ENCODE measurements at regions not wholly inside any gene's neighbourhood (a gene's known extent, or its start where the extent isn't known, plus 50 kb on each side); places are given as distances from the start of the nearest gene placed in this dataset.
A peak's percentile ranks its signal among the peaks of the same experiment; 100 is the strongest.
"Not testable (repeated sequence)": the region's sequence is repeated elsewhere in the genome, so short reads cannot be mapped to it uniquely, and the experiment has no call there.

GRCh38 chr2:238747114-238747513 is 100.8 kb upstream of the TWIST2 start:
- no peak for DNase-seq (ENCODE audit: low read depth in 2 of 2)

DNA sequence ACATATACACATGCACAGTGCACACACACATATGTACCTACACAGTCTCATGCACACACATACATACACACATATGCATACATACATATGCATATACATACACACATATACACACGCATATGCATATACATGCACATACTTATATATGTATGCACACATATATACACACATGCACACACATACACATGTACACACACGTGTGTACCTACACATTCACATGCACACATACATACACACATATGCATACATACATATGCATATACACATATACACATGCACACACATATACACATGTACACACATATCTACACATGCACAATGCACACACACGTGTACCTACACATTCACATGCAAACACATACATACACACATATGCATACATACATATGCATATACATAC is 100.3 kb upstream of the TWIST2 start:
- no peak for DNase-seq (ENCODE audit: low read depth in 2 of 2)

GRCh38 chr2:238750212-238750904 is 97.5 kb upstream of the TWIST2 start:
- no peak for DNase-seq (ENCODE audit: low read depth in 2 of 2)

GRCh38 chr2:238754259-238754658 is 93.6 kb upstream of the TWIST2 start:
- DNase-seq (ENCODE audit: low read depth in 2 of 2) = no peak

DNA sequence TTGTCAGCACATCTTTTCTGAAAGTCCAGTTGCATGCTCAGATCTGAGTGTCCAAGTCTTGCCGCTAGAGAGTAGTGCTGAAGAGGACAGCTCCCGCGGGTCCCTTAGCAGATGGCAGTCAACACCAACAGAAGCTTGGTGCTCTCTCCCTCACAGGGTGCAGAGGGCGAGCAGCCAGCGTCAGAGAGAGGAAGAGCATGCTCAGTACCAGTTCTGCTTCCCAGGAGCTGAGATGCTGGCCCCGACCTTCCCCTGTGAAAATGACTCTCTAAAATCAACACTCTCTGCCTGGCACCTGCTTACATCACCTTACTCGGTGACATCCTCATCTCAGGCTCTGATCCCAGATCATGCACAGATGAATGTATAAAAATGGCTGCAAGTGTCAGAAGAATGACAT is 86.0 kb upstream of the TWIST2 start:
- no peak for DNase-seq (ENCODE audit: low read depth in 2 of 2)

- DNase-seq (ENCODE audit: low read depth in 2 of 2) = no peak
Observed at GRCh38 chr2:238763471-238763995, 84.4 kb upstream of the TWIST2 start.

- DNase-seq (ENCODE audit: low read depth in 2 of 2) = no peak
Observed at GRCh38 chr2:238765590-238765989, 82.3 kb upstream of the TWIST2 start.

DNA sequence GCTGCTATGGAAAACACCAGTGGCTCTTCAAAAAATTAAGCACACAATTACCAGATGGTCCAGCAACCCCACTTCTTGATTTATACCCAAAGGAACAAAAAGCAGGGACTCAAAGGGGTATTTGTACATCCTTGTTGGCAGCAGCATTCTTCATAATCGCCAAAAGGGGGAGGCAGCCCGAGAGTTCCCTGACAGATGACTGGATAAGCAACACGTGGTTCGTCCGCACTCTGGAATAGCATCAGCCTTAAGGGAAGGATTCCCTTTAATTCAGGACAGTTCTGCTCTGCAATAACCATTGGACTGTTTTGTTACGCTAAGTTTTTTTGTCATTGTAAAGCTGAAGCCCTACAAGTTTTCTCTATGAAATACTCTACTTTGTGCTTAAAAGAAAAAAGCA is 76.7 kb upstream of the TWIST2 start:
- no peak for DNase-seq (ENCODE audit: low read depth in 2 of 2)

- no peak for DNase-seq (ENCODE audit: low read depth in 2 of 2)
Observed at GRCh38 chr2:238771639-238772038, 76.2 kb upstream of the TWIST2 start.

GRCh38 chr2:238772635-238773297 is 75.1 kb upstream of the TWIST2 start:
- no peak for DNase-seq (ENCODE audit: low read depth in 2 of 2)

- DNase-seq (ENCODE audit: low read depth in 2 of 2) = no peak
Observed at GRCh38 chr2:238773472-238773871, 74.4 kb upstream of the TWIST2 start.

DNA sequence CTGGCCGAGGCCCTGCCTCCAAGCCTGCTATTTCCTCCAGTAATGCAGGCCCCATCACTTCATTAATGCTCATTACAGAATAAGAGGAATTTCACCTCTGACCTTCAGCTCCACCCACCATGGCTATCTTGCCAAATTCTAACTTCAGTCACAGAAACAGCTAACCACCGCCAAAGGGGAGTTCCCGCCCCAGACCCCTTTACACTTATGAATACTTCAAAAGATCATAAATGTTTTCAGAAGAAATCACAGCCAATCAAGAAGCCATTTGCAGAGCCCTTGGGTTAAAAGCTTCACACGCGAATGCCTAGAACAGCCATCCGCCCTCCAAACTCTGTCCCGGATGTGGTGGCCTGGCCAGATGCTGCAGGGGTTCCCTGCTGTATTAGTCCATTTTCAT is 73.8 kb upstream of the TWIST2 start:
- DNase-seq (ENCODE audit: low read depth in 2 of 2) = no peak

DNA sequence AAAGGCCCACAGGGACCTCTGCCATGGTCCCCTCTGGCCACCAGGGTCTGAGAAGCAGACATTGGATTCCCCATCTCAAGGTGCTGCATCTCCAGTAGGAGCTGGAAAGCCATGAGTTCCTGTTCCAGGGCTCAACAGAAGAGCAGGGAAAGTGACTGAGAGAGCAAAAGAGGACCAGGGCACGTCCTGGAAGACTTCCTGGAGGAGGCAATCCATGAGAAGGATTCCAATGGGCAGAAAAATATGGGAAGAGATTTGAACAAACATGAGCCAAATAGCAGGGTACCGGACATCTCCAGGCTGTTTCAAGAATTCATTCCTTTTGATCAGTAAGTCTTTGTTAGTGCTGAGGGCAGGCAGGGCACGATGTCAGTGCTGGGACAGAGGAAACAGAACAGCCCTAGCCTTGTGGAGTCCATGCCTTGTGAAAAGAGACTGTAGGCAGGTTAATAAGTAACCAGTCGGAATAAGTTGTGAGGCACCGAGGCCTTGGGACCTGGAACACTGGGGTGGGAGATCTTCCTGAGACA is 72.8 kb upstream of the TWIST2 start:
- no peak for DNase-seq (ENCODE audit: low read depth in 2 of 2)

GRCh38 chr2:238775591-238775990 is 72.3 kb upstream of the TWIST2 start:
- no peak for DNase-seq (ENCODE audit: low read depth in 2 of 2)

DNA sequence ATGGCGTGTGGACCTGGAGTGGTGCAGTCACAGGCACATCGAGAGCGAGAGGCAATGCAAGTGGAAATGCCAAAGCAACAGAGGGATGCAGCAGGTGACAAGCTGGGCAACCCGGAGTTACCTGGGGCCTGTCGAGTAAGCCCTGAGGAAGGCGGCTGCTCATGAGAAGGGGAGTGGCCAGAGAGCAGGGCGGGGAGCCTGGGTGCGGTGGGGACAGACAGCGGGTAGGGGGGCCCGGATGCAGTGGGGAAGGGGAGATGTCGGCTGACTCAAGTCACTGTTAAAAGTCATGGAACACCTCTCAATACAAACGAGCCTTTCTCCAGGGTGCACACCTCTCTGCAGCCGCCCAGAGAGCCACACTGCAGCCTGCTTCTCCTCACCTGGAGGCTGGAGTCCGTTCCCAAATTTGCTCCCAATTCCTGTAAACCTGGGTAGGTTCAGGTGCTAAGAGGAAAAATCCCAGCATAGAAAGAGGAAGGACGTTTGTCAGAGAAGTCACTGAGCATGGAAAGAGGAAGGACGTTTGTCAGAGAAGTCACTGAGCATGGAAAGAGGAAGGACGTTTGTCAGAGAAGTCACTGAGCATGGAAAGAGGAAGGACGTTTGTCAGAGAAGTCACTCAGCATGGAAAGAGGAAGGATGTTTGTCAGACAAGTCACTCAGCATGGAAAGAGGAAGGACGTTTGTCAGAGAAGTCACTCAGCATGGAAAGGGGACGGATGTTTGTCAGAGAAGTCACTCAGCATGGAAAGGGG is 71.7 kb upstream of the TWIST2 start:
- DNase-seq (ENCODE audit: low read depth in 2 of 2) = no peak

GRCh38 chr2:238776761-238777046 is 71.2 kb upstream of the TWIST2 start:
- DNase-seq (ENCODE audit: low read depth in 2 of 2) = not testable (repeated sequence)

DNA sequence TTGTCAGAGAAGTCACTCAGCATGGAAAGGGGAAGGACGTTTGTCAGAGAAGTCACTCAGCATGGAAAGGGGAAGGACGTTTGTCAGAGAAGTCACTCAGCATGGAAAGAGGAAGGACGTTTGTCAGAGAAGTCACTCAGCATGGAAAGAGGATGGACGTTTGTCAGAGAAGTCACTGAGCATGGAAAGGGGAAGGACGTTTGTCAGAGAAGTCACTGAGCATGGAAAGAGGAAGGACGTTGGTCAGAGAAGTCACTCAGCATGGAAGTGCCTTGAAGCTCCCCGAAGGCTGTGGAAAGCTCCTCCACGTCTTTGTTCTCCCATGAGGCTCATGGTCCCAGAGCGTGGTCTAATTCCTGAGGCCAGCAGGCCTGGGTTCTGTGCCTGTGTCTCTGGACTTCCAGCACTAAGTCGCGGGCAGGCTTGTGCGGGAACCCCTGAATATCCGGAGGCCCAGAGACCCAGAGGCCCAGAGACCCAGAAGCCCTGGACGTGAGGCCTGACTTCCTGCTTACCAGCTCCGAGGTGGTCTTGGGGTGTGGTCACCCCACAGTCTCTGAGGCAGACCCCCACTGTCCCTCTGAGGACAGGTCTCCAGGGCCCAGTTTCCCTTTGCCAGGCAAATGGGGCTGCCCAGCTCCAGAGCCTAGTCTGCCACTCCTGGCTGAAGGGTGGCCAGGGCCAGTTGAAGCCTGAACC is 70.4 kb upstream of the TWIST2 start:
- DNase-seq (ENCODE audit: low read depth in 2 of 2) = no peak

- DNase-seq (ENCODE audit: low read depth in 2 of 2) = peak; percentile 7 to 26
Observed at GRCh38 chr2:238784671-238785527, 63.0 kb upstream of the TWIST2 start.

DNA sequence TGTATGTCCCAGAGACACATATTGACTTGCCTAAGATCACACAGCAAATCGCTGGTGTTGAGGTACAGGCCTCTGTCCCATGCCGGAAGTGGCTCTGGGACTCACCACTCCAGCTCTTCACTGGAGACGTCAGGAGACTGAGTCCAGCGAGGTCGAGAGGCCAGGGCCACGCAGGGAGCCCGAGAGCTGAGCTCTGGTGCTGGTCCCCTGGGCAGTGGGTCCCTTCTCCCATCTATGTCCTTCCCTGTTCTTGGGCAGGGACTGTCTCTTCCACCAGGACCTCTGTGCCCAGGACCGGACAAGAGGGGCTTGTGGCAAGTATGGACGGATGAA is 62.4 kb upstream of the TWIST2 start:
- no peak for DNase-seq (ENCODE audit: low read depth in 2 of 2)

DNA sequence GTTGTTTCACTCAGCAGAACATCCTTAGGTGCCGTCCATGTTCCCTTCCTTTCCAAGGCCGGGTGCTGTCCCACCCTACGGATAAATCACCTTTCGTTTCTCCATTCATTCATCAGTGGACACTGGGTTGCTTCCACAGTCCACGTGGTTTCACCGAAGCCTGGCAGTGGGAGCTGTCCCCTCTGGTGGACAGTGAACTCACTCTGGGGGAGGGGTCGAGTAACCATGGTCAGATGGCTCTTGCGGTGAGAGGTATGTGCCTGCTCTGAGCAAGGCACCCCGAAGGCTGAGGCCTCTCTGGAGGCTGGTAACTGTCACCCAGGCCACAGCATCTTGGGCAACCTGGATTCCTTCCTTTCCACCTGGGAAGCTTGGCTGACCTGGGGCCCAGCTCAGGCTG is 61.5 kb upstream of the TWIST2 start:
- DNase-seq (ENCODE audit: low read depth in 2 of 2) = no peak

GRCh38 chr2:238786792-238787490 is 60.9 kb upstream of the TWIST2 start:
- no peak for DNase-seq (ENCODE audit: low read depth in 2 of 2)

Data from stimulated activated CD4-positive, alpha-beta T cell treated with anti-CD3 and anti-CD28 coated beads, Interleukin-1b, Interleukin-23, amount 100 ng/mL, for 1 hour (primary cell).